NB4 (cell line): ENCODE measurements at regions not wholly inside any gene's neighbourhood (a gene's known extent, or its start where the extent isn't known, plus 50 kb on each side); places are given as distances from the start of the nearest gene placed in this dataset.

Experiments used
- DNase-seq: peaks from one replicate; pipeline ENCODE4 v3.0.0; 2010; ENCODE audit warnings: low read depth
- H3K4me3 ChIP-seq: one replicate; pipeline ENCODE4 v1.5.1; 2011; ENCODE audit warnings: mild to moderate bottlenecking, low read depth, low read length, moderate library complexity
- CTCF ChIP-seq: IDR thresholded peaks from one replicate; pipeline ENCODE4 v1.5.1; 2012; ENCODE audit warnings: low read depth, low read length
- MAX ChIP-seq: IDR thresholded peaks from 2 replicates; pipeline ENCODE4 v1.6.1; 2011; ENCODE audit warnings: low read depth, low read length
- MYC ChIP-seq: IDR thresholded peaks from 2 replicates; pipeline ENCODE4 v1.6.1; 2011; ENCODE audit warnings: low read depth, low read length
- POLR2A ChIP-seq: IDR thresholded peaks from 2 replicates; pipeline ENCODE4 v1.6.1; 2011; ENCODE audit warnings: mild to moderate bottlenecking; ENCODE audit not compliant: insufficient read length; ENCODE audit errors: extremely low read depth

DNA sequence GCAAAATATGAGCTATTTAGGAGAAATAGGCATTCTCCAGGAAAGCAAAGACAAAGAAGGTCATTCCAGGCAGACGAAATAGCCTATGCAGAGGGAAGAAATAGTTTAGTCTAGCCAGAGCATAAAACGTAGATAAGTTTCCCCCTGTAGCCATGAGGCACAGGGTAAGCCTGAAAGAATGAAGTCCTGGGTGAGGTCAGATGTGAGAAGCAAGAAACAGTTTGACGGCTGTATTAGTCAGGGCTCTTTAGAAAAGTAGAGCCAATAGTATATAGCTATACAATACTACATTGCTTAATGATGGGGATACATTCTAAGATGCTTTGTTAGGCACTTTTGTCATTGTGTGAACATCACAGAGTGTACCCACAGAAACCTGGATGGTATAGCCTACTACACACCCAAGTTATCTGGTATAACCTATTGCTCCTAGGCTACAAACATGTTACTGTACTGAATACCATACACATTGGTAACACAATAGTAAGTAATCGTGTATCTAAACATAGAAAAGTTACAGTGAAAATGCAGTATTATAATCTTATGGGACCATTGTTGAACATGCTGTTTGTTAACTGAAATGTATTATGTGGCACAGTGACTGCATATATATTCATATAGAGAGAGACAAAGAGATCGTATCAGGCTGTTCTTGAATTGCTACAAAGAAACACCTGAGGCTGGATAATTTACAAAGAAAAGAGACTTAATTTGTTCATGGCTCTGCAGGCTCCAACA lies 59.3 kb upstream of the WDFY2 start:
- no peak for DNase-seq
- no peak overlapping the region for H3K4me3 ChIP-seq
- no peak for TF ChIP-seq POLR2A
- no peak for TF ChIP-seq CTCF
- no peak for TF ChIP-seq MYC
- TF ChIP-seq MAX = no peak

GRCh38 chr13:51525567-51526167 lies 58.6 kb upstream of the WDFY2 start:
- DNase-seq = no peak
- TF ChIP-seq MAX (no peak), POLR2A (no peak), CTCF (no peak), MYC (no peak)

GRCh38 chr13:51526202-51526601 lies 58.1 kb upstream of the WDFY2 start:
- no peak overlapping the region for H3K4me3 ChIP-seq
- no peak for TF ChIP-seq MAX
- no peak for TF ChIP-seq CTCF
- no peak for TF ChIP-seq POLR2A
- TF ChIP-seq MYC = no peak
- DNase-seq = no peak

More at GRCh38 chr13:51525567-51526167, 58.6 kb upstream of the WDFY2 start:
- no peak overlapping the region for H3K4me3 ChIP-seq

GRCh38 chr13:51532736-51533197 lies 51.5 kb upstream of the WDFY2 start:
- no peak overlapping the region for H3K4me3 ChIP-seq
- DNase-seq = peak; percentile 65
- TF ChIP-seq CTCF (no peak), MYC (no peak), MAX (no peak), POLR2A (no peak)

DNA sequence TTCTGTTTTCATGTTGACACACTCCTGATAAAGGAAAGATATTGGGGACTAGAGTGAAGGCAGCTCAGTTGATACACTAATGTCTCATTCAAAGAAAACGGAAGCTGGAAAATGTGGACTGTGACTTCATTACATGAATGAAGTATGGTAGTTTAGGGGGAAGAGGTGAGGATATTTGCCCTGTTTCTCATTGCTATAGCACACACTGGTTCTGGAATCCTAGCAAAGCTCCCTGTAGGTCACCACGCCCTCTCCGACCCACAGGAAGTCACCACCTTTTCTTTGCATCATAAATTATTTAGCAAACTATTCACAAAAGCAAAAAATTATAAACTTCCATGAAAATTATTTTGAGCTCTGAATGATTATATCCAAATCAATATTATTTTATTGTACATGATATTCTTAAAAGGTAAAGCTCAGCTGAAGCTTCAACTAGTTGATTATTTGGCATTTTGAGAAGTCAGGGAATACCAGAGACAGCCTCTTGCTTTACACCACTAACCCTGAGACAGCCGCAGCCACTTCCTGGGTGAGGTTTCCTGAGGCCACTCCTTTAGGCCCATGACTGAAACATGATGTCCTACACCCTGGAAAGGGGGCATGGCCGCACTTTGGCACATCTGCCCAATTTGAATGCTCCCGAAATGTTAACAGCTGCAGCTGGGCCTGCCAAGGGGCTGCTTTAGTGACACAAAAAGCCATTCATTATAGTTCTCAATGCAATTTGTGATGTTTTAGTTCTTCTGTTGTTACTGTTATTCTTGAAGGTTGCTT lies 50.0 kb upstream of the WDFY2 start:
- DNase-seq = peak; percentile 94
- peak overlapping the region; percentile 4 for H3K4me3 ChIP-seq
- TF ChIP-seq POLR2A (peak; percentile 15), MAX (peak; percentile 82), CTCF (no peak), MYC (peak; percentile 70)
